GM21360 (cell line): ENCODE measurements at regions not wholly inside any gene's neighbourhood (a gene's known extent, or its start where the extent isn't known, plus 50 kb on each side); places are given as distances from the start of the nearest gene placed in this dataset.
"Not testable (repeated sequence)": the region's sequence is repeated elsewhere in the genome, so short reads cannot be mapped to it uniquely, and the experiment has no call there.

Experiments used
- ATAC-seq: cut with Tn5 transposase; IDR thresholded peaks from one replicate; pipeline ENCODE4 v1.9.1; 2021; ENCODE audit warnings: mild to moderate bottlenecking, moderate library complexity; ENCODE audit not compliant: unreplicated experiment

DNA sequence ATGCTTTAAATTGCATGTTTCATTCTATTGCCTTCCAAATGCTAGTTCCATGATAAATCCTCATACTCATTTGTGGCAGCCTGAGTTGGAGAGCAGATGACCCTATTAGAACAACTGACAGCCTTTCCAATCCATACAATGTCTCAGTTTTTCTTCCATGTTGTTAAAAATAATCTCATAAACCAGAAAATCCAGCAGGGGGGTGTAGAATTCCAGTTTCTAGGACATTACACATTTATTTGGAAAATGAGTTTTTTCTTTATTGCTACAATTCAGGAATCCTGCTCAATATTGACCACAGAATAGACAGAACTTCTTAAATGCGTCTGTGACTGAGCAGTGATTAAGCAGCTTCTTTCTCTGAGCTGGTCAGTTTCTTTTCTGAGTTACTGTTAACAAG, 174.2 kb upstream of the ATP10A start:
- no peak for ATAC-seq

- ATAC-seq = no peak
Measured at GRCh38 chr15:26033493-26033892, 170.4 kb upstream of the ATP10A start.

DNA sequence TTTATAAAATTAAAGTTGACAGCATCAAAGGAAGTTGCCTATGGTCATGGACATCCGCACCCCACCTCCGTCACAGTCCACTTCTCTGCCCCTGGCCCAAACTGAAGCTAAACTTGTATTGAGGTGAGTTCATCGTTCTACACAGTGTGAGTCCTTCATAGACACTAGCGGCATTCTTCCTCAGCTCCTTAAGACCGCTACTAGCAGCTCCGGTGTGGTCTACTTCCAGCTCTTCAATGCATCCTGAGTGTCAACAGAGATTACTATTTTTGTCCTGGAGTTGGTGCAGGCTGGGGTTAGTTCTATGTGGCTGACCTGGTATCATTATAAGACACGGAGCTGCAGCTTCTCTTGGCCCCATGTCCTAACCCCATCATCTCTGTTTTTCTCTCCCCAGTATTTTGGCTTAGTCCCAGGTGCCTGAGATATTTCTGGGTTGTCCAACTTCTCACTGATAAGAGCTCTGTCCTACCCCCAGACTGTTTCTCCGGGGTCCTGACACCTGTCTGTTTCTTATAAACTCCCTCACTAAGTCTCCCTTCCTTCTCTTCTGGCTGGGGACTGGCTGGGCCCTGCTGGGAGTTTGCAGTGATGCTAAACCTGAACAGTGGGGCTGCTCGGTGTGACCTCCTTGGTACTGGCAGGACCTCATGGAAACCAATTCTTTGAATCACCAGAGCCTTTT, 169.2 kb upstream of the ATP10A start:
- no peak for ATAC-seq

DNA sequence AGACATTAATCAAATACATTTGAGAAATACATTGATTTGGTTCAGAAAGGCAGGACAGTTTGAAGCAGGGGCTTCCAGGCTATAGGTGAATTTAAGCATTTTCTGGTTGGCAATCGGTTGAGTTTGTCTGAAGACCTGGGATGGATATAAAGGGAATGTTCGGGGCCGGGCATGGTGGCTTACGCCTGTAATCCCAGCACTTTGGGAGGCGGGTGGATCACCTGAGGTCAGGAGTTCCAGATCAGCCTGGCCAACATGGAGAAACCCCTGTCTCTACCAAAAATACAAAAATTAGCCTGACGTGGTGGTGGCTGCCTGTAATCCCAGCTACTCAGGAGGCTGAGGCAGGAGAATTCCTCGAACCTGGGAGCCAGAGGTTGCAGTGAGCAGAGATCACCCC, 166.5 kb upstream of the ATP10A start:
- not testable (repeated sequence) for ATAC-seq

DNA sequence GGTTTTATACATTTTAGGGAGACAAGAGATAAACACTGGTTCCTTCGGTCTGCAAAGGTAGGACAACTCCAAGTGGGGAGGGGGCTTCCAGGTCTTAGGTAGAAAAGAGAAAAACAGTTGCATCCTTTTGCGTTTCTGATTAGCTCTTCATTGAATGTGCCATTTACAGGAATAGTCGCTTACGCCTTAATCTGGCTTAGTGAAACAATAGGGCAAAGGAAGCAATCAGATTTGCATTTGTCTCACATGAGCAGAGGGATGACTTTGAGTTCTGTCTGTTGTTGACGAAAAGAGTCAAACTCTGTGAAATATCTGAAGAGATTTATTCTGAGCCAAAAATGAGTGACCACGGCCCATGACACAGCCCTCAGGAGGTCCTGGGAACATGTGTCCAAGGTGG, 166.0 kb upstream of the ATP10A start:
- ATAC-seq = no peak

GRCh38 chr15:26028086-26028740, 165.1 kb upstream of the ATP10A start:
- ATAC-seq = no peak

DNA sequence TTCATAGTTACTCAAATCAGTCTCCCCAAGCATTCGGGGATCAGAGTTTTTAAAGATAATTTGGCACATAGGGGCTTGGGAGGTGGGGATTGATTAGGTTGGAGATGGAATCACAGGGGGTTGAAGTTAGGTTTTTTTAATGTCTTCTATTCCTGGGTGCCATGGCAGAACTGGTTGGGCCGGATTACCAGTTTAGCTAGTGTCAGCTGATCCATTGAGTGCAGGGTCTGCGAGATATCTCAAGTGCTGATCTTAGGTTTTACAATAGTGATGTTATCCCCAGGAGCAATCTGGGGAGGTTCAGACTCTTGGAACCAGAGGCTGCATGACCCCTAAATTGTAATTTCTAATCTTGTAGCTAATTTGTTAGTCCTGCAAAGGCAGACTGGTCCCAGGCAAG, 163.5 kb upstream of the ATP10A start:
- not testable (repeated sequence) for ATAC-seq

GRCh38 chr15:26024241-26024640, 161.1 kb upstream of the ATP10A start:
- no peak for ATAC-seq

DNA sequence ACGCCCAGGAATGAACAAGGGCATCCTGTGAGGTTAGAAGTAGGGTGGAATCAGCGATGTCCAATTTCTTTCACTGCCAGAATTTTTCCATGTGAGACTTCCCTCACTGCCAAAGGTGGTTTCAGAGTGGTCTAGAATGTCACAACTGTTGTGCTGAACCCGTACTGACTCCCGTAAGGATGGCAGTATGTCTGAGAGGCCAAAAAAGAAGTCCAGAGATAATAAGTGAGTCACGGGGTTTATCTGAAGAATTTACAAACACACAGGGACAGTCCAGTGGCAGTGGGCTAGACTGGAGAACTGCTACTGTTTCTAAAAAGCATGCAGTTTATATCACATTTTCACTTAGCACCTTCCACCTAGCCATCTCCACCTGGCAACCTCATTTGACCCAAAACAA, 160.6 kb upstream of the ATP10A start:
- ATAC-seq = no peak

- no peak for ATAC-seq
Measured at GRCh38 chr15:26023231-26023630, 160.1 kb upstream of the ATP10A start.

- no peak for ATAC-seq
Measured at GRCh38 chr15:26020871-26021270, 157.7 kb upstream of the ATP10A start.

DNA sequence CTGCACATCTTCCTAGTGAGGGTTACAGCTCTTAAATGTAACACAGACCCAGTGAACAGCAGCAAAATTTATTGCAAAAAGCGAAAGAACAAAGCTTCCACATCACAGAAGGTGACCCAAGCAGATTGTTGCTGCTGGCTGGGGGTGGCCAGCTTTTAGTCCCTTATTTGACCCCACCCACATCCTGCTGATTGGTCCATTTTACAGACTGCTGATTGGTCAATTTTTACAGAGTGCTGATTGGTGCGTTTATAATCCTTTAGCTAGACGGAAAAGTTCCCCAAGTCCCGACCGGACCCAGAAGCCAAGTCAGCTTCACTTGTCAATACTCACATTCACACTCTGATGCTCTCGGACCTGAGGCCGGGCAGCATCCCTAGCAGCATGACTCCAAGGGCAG, 154.5 kb upstream of the ATP10A start:
- no peak for ATAC-seq

DNA sequence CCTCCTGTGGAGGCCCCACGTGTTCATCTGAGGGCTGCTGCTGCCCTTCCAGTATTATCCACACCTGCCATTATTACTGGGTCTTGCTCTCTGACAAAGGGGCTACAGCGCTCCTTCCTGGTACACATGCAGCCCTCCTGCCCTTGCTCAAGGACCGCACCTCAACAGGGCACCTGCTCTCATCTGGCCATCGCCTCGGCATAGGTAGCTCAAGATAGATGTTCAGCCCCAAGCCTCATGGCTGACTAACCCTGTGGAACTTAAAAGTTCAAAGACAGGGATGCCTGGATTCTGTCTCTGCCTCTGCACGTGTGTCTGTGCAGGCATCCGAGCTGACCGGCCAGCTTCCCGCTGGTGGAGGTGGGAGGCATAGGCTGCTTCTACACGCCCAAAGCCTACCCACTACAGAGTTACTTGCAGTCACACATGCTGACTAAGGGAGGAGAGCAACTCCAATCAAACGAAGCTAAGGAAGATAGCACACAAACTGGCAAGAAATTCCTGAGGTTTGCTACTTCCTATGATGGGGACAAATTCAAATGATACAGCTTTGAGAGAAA, 152.5 kb upstream of the ATP10A start:
- ATAC-seq = no peak

DNA sequence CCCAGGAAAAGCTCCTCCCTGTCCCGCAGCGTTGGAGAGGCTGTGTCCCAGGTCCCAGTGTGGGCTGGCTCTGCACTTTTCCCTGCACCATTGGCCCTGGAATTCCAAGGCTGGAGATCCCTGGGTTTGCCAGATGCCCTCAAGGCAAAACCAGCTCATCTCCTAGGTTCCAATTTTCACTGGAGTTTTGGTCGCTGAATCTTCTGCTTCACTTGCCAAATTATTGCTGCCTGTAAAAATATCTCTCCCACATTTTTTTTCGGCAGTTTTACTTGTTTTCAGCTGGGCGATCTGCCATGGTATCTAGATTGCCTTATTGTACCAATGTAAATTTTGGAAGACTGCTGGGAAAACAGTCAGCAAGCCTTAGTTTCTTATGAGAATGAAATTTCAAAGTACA, 150.9 kb upstream of the ATP10A start:
- no peak for ATAC-seq

DNA sequence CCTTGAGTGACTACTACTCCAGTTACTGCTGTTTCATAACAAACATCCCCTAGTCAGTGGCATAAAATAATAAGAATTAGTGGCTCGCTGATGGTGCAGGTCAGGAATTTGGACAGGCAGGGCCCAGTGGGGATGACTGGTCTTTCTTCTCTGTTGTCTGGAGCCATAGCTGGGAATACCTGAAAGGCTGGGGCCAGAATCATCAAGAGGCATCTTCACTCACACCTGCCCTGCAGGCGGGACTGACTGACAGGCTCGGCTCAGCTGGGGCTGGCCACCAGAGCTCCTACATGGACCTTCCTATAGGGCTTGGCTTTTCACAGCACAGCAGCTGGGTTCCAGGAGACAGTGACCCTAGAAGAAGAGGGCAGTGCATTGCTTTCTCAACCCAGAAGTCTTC, 148.8 kb upstream of the ATP10A start:
- no peak for ATAC-seq

DNA sequence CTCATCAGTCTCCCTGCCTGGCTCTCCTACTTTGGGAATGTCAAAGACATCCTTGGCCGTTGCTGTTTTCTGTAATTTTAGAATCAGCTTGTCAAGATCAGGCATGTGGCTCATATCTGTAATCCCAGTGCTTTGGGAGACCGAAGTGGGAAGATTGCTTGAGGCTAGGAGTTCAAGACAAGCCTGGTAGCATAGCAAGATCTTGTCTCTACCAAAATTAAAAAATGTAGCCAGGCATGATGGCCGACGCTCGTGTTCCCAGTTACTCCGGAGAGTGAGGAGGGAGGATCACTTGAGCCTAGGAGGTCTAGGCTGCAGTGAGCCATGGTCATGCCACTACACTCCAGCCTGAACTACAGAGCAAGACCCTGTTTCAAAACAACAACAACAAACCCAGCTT, 144.0 kb upstream of the ATP10A start:
- ATAC-seq = no peak

DNA sequence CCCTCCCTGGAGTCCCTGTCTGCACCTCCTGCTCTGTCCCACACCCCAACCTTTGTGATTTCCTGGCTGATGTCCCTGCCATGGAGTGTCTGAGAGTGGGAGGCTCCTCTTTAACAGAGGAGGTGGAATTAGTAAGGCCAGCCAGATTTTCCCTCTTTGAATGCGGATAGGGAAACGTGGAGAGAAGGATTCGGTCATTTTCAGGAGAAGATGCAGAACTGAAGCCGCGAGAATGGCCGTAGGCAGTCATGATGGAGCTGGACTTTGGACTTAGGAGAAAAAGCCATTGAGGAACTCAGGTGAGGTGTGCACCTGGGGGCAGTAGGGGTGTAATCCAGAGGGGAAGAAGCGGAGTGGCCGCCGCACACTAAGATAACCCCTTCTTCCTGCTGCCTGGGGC, 138.1 kb upstream of the ATP10A start:
- ATAC-seq = no peak

GRCh38 chr15:25993506-25993905, 130.4 kb upstream of the ATP10A start:
- no peak for ATAC-seq

- no peak for ATAC-seq
Measured at GRCh38 chr15:25990220-25990619, 127.1 kb upstream of the ATP10A start.

DNA sequence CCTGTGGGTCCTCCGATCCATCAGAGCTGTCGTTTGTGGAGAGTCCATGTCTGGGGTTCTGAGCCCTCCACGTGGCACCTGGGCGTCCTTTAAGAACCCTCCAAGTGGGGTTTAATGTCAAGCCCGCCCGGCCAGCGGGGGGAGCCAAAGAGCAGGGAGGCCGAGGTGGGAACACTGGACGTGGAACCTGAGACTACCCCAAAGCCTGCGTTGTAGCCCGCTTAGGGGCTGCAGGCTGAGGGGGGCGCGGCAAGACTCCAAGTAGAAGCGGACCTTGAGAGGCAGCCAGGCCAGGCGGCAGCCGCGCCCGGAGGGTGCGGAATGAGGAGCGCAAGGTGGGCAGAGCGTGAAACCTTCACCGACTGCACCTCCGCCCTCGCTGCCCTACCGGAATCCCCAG, 126.2 kb upstream of the ATP10A start:
- ATAC-seq = no peak

DNA sequence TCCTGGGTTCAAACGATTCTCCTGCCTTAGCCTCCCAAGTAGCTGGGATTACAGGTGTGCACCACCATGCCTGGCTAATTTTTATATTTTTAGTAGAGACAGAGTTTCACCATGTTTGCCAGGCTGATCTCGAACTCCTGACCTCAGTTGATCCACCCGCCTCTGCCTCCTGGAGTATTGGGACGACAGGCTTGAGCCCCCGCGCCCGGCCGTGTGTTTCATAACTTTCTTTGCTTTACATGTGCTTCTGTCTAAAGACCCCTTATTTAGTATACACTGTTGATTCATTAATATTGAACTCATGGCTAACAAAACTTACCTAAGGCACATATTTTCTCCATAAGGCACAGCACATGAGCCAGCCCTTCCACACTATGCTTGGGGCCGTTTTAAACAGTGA, 125.6 kb upstream of the ATP10A start:
- not testable (repeated sequence) for ATAC-seq

GRCh38 chr15:25987638-25988037, 124.5 kb upstream of the ATP10A start:
- ATAC-seq = no peak

DNA sequence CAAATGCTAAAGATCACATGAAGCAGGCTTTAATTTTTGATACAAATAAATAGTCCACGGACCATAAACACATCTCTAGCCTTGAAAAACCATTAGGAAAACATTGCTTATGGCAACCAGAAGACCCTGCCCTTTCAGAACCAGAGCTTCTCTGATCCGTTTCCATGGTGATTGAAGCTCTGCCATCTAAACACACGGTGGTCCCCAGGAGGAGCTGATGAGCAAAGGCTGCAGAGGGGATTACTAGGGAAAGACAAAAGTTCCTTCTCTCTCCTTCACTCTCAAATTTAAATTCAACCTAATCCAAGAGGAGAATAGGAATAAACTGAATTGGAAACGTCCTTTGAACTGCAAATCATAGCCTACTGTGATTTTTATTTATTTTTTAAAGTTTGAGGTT, 122.0 kb upstream of the ATP10A start:
- ATAC-seq = no peak
